H1 (cell line): ENCODE measurements at regions not wholly inside any gene's neighbourhood (a gene's known extent, or its start where the extent isn't known, plus 50 kb on each side); places are given as distances from the start of the nearest gene placed in this dataset.

Experiments
- CTCF ChIA-PET: fragments of 300-600 bp; sonication (Branson Sonifier 250); formaldehyde crosslinking; loops from one replicate; lab custom pipeline; 2021; ENCODE audit not compliant: partially characterized antibody; lab: Charles Lee
- POLR2A ChIA-PET: fragments of 300-600 bp; sonication (Branson Sonifier 250); formaldehyde crosslinking; loops from one replicate; lab custom pipeline; 2021; ENCODE audit warnings: inconsistent platforms; ENCODE audit not compliant: partially characterized antibody; lab: Charles Lee
- DNase-seq, 2 experiments: peaks; one replicate each; pipeline versions ENCODE4 v3.0.0 to v3.0.0-alpha.2; 2010 to 2022; ENCODE audit warnings: low spot score in 2 of 2, low read depth in 1 of 2, mixed read lengths in 1 of 2
- FAIRE-seq: peaks from 2 replicates; lab custom pipeline; 2011; peaks lifted over from hg19 to GRCh38; lab: Jason Lieb, UNC
- H2AFZ ChIP-seq: 2 replicates; pipeline ENCODE4 v1.8.1; 2012; ENCODE audit warnings: low read length, inconsistent platforms
- H2AK5ac ChIP-seq: 2 replicates; pipeline ENCODE4 v1.6.1; 2013; ENCODE audit warnings: low read depth, low read length
- H2BK120ac ChIP-seq: replicated peaks from 2 replicates; pipeline ENCODE3; 2013; ENCODE audit warnings: low read depth, low read length, inconsistent platforms
- H2BK12ac ChIP-seq: 2 replicates; pipeline ENCODE4 v1.6.1; 2013; ENCODE audit warnings: low read depth, low read length
- H2BK15ac ChIP-seq: 2 replicates; pipeline ENCODE4 v1.6.1; 2013; ENCODE audit warnings: low read length
- H2BK20ac ChIP-seq: 2 replicates; pipeline ENCODE4 v1.6.1; 2013; ENCODE audit warnings: low read length
- H2BK5ac ChIP-seq: 2 replicates; pipeline ENCODE4 v1.6.1; 2013; ENCODE audit warnings: low read depth, low read length
- H3K14ac ChIP-seq: 2 replicates; pipeline ENCODE4 v1.6.1; 2013; ENCODE audit warnings: inconsistent platforms; ENCODE audit not compliant: insufficient read length
- H3K18ac ChIP-seq: 2 replicates; pipeline ENCODE4 v1.6.1; 2013; ENCODE audit warnings: low read length; ENCODE audit errors: extremely low read depth
- H3K23ac ChIP-seq: 2 replicates; pipeline ENCODE4 v1.6.1; 2013; ENCODE audit warnings: inconsistent platforms; ENCODE audit not compliant: insufficient read length
- H3K23me2 ChIP-seq: 2 replicates; pipeline ENCODE4 v1.6.1; 2013; ENCODE audit warnings: low read depth, low read length
- H3K27ac ChIP-seq: 2 replicates; pipeline ENCODE4 v1.6.1; 2011; ENCODE audit warnings: low read depth, low read length, inconsistent platforms
- H3K27me3 ChIP-seq, 4 experiments: replicated peaks in 1 of 4; 1 replicate in 1 of 4; 2 replicates in 3 of 4; pipeline versions ENCODE4 v1.6.1 to v1.8.1; 2011 to 2013; ENCODE audit warnings: low read length in 3 of 4, mild to moderate bottlenecking in 3 of 4, inconsistent platforms in 2 of 4, mixed read lengths in 2 of 4, moderate library complexity in 1 of 4; ENCODE audit not compliant: control insufficient read depth in 3 of 4, insufficient read depth in 3 of 4; ENCODE audit errors: extremely low read depth in 1 of 4
- H3K36me3 ChIP-seq, 4 experiments: 2 replicates each; pipeline versions ENCODE4 v1.6.1 to v1.8.1; 2011 to 2013; ENCODE audit warnings: mild to moderate bottlenecking in 4 of 4, low read length in 3 of 4, moderate library complexity in 2 of 4, control low read depth in 1 of 4, inconsistent platforms in 1 of 4; ENCODE audit not compliant: insufficient read depth in 4 of 4, control insufficient read depth in 2 of 4
- H3K4ac ChIP-seq: replicated peaks from 2 replicates; pipeline ENCODE3; 2013; ENCODE audit warnings: low read length, low read depth, mixed read lengths, inconsistent platforms; ENCODE audit not compliant: insufficient read length
- H3K4me1 ChIP-seq, 4 experiments: replicated peaks in 1 of 4; 1 replicate in 1 of 4; 2 replicates in 3 of 4; pipeline versions ENCODE4 v1.6.1 to v1.8.1; 2011 to 2013; ENCODE audit warnings: low read length in 3 of 4, inconsistent platforms in 2 of 4, mixed read lengths in 1 of 4; ENCODE audit not compliant: insufficient read depth in 4 of 4, control insufficient read depth in 3 of 4
- H3K4me2 ChIP-seq, 2 experiments: 2 replicates each; pipeline versions ENCODE4 v1.6.1 to v1.8.1; 2011 to 2013; ENCODE audit warnings: low read depth in 2 of 2, low read length in 2 of 2, control low read depth in 1 of 2, inconsistent platforms in 1 of 2, mild to moderate bottlenecking in 1 of 2; ENCODE audit not compliant: insufficient read depth in 1 of 2
- H3K4me3 ChIP-seq, 4 experiments: fragments of 200-600, 300-600 bp in 1 of 4; sonication (generic), shearing (Covaris generic), sonication (Bioruptor Twin) in 1 of 4; 2 replicates each; pipeline versions ENCODE4 v1.5.1 to v1.8.1; 2011 to 2016; ENCODE audit warnings: low read length in 4 of 4, low read depth in 3 of 4, control low read depth in 2 of 4, inconsistent platforms in 2 of 4, mild to moderate bottlenecking in 2 of 4, mixed read lengths in 1 of 4, moderate library complexity in 1 of 4; ENCODE audit not compliant: insufficient read depth in 2 of 4; ENCODE audit errors: extremely low read depth in 1 of 4
- H3K56ac ChIP-seq: replicated peaks from 2 replicates; pipeline ENCODE3; 2013; ENCODE audit warnings: low read depth, mild to moderate bottlenecking, mixed read lengths, low read length, inconsistent platforms; ENCODE audit not compliant: insufficient read length
- H3K79me1 ChIP-seq: 2 replicates; pipeline ENCODE4 v1.6.1; 2013; ENCODE audit warnings: low read depth, low read length, control low read depth
- H3K79me2 ChIP-seq, 2 experiments: 2 replicates each; pipeline versions ENCODE4 v1.6.1 to v1.8.1; 2012 to 2013; ENCODE audit warnings: low read length in 2 of 2, mild to moderate bottlenecking in 2 of 2, inconsistent platforms in 1 of 2; ENCODE audit not compliant: insufficient read depth in 2 of 2, control insufficient read depth in 1 of 2
- H3K9ac ChIP-seq, 4 experiments: replicated peaks in 1 of 4; 1 replicate in 1 of 4; 2 replicates in 3 of 4; pipeline versions ENCODE4 v1.6.1 to v1.8.1; 2011 to 2013; ENCODE audit warnings: low read depth in 3 of 4, low read length in 3 of 4, control low read depth in 2 of 4, mild to moderate bottlenecking in 2 of 4, moderate library complexity in 2 of 4, inconsistent platforms in 1 of 4; ENCODE audit errors: extremely low read depth in 1 of 4
- H3K9me3 ChIP-seq, 2 experiments: 2 replicates each; pipeline versions ENCODE4 v1.6.1 to v1.8.1; 2012 to 2013; ENCODE audit warnings: mild to moderate bottlenecking in 2 of 2, moderate library complexity in 2 of 2, control low read depth in 1 of 2, inconsistent platforms in 1 of 2, low read depth in 1 of 2, low read length in 1 of 2, mixed read lengths in 1 of 2; ENCODE audit not compliant: insufficient read depth in 2 of 2
- H4K20me1 ChIP-seq, 2 experiments: replicated peaks in 1 of 2; 2 replicates each; pipeline versions ENCODE3 to v1.8.1; 2011 to 2013; ENCODE audit warnings: inconsistent platforms in 2 of 2, low read length in 2 of 2, mild to moderate bottlenecking in 1 of 2; ENCODE audit not compliant: insufficient read depth in 2 of 2, control insufficient read depth in 1 of 2
- H4K5ac ChIP-seq: 2 replicates; pipeline ENCODE4 v1.6.1; 2013; ENCODE audit warnings: low read length, low read depth, mixed read lengths, inconsistent platforms; ENCODE audit not compliant: insufficient read length
- H4K8ac ChIP-seq: 2 replicates; pipeline ENCODE4 v1.8.0; 2013; ENCODE audit warnings: mild to moderate bottlenecking, moderate library complexity, low read length, inconsistent platforms; ENCODE audit not compliant: insufficient read depth; ENCODE audit errors: extremely low read depth
- H4K91ac ChIP-seq: replicated peaks from 2 replicates; pipeline ENCODE3; 2013; ENCODE audit warnings: low read length, mixed read lengths, inconsistent platforms; ENCODE audit not compliant: insufficient read length
- BCL11A ChIP-seq, 2 experiments: IDR thresholded peaks; one replicate each; pipeline ENCODE4 v1.6.1; 2011; ENCODE audit warnings: low read depth in 2 of 2, low read length in 2 of 2, mild to moderate bottlenecking in 2 of 2
- BRCA1 ChIP-seq: IDR thresholded peaks from 2 replicates; pipeline ENCODE4 v1.6.1; 2012; ENCODE audit warnings: low read depth, low read length, improper control_type of control experiment
- CBX8 ChIP-seq: fragments of 300-800, 300-1000 bp; sonication (generic); IDR thresholded peaks from 2 replicates; pipeline ENCODE4 v1.7.1; 2016; ENCODE audit warnings: low read depth, low read length, borderline replicate concordance
- CHD2 ChIP-seq: IDR thresholded peaks from 2 replicates; pipeline ENCODE4 v1.6.1; 2012; ENCODE audit warnings: low read length, improper control_type of control experiment
- EGR1 ChIP-seq: IDR thresholded peaks from 2 replicates; pipeline ENCODE4 v1.6.1; 2011; ENCODE audit warnings: low read depth, low read length, borderline replicate concordance
- FOSL1 ChIP-seq: IDR thresholded peaks from 2 replicates; pipeline ENCODE4 v1.6.1; 2011; ENCODE audit warnings: mild to moderate bottlenecking, low read depth, low read length, moderate library complexity; ENCODE audit not compliant: insufficient read depth
- JUND ChIP-seq: IDR thresholded peaks from 2 replicates; pipeline ENCODE4 v1.6.1; 2011; ENCODE audit warnings: mild to moderate bottlenecking, improper control_type of control experiment, low read length
- POLR2A ChIP-seq, 2 experiments: IDR thresholded peaks; 1 replicate in 1 of 2; 2 replicates in 1 of 2; pipeline ENCODE4 v1.6.1; 2011; ENCODE audit warnings: low read depth in 2 of 2, low read length in 2 of 2, mild to moderate bottlenecking in 2 of 2; ENCODE audit errors: control extremely low read depth in 1 of 2
- RBBP5 ChIP-seq: IDR thresholded peaks from 2 replicates; pipeline ENCODE4 v1.7.1; 2012; ENCODE audit warnings: low read depth, mild to moderate bottlenecking, inconsistent platforms, low read length, moderate library complexity, borderline replicate concordance
- RXRA ChIP-seq: IDR thresholded peaks from 2 replicates; pipeline ENCODE4 v1.6.1; 2011; ENCODE audit warnings: low read depth, mild to moderate bottlenecking, low read length, moderate library complexity; ENCODE audit not compliant: insufficient read depth
- SP1 ChIP-seq: IDR thresholded peaks from 2 replicates; pipeline ENCODE4 v1.6.1; 2011; ENCODE audit warnings: low read depth, low read length
- TAF1 ChIP-seq: IDR thresholded peaks from 2 replicates; pipeline ENCODE4 v1.6.1; 2011; ENCODE audit warnings: mild to moderate bottlenecking, low read depth, low read length
- TEAD4 ChIP-seq: IDR thresholded peaks from 2 replicates; pipeline ENCODE4 v1.6.1; 2012; ENCODE audit warnings: low read depth, low read length, inconsistent platforms, mixed read lengths
- WGBS, 2 experiments: shearing (Covaris generic) in 1 of 2; methylation state at CpG; one replicate each; pipeline versions ENCODE4 v1.1.6 to v1.1.7; 2013 to 2015; ENCODE audit warnings: low lambda C conversion rate in 2 of 2, mixed read lengths in 2 of 2, inconsistent platforms in 1 of 2, low coverage in 1 of 2, missing lambda C conversion rate in 1 of 2; ENCODE audit not compliant: insufficient replicate concordance in 2 of 2, insufficient coverage in 1 of 2, insufficient read length in 1 of 2; ENCODE audit errors: extremely low coverage in 1 of 2, missing lambda C conversion rate in 1 of 2; 5-methylcytosine and 5-hydroxymethylcytosine counted together
- TF ChIP-seq, protein P1 (sequence below), 3 experiments: IDR thresholded peaks; 1 replicate in 2 of 3; 2 replicates in 1 of 3; pipeline versions ENCODE4 v1.5.1 to v1.6.1; 2011; ENCODE audit warnings: low read length in 3 of 3, mild to moderate bottlenecking in 3 of 3, inconsistent platforms in 2 of 3, low read depth in 1 of 3, moderate library complexity in 1 of 3; ENCODE audit not compliant: insufficient read depth in 1 of 3; ENCODE audit errors: control extremely low read depth in 1 of 3

- Histone ChIP-seq H3K18ac (no peak overlapping the region), H3K4ac (no peak overlapping the region), H3K23me2 (no peaks in the 10 kb centered on the region), H3K79me2 (no peaks in the 10 kb centered on the region), H3K79me1 (no peaks in the 10 kb centered on the region), H3K56ac (no peak overlapping the region), H3K27ac (no peak overlapping the region), H3K14ac (no peak overlapping the region), H2AFZ (no peak overlapping the region), H2BK120ac (no peak overlapping the region), H3K23ac (no peak overlapping the region), H3K9me3 (no peaks in the 10 kb centered on the region), H4K8ac (no peak overlapping the region), H2BK15ac (no peak overlapping the region), H3K27me3 (no peaks in the 10 kb centered on the region), H4K20me1 (no peaks in the 10 kb centered on the region), H2BK20ac (no peak overlapping the region), H3K9ac (no peak overlapping the region), H4K91ac (no peak overlapping the region), H3K4me3 (no peak overlapping the region), H3K4me1 (no peaks in the 10 kb centered on the region), H2BK12ac (no peak overlapping the region), H2AK5ac (no peak overlapping the region), H4K5ac (no peak overlapping the region), H3K4me2 (no peak overlapping the region), H2BK5ac (no peak overlapping the region), H3K36me3 (no peaks in the 10 kb centered on the region)
- ChIA-PET CTCF (interaction anchor here (2.2 to 3.1 kb wide), 2 partner anchors 10 to 476 kb away, joined by 5 to 8 read pairs; no protein-coding TSS in a partner anchor), POLR2A (no interaction called here)
- no peak for FAIRE-seq
- WGBS, 2 experiments, result 93% methylated on average over 4 of the region's 4 CpGs; no CpG with 5 or more reads in 1 of the 2 experiments
- no peak for DNase-seq
- TF ChIP-seq RXRA (no peak), BRCA1 (no peak), SP1 (no peak), TEAD4 (no peak), EGR1 (no peak), POLR2A (IDR thresholded peaks at IDR 0.05; ENCODE audit: control extremely low read depth in 1 of 2, low read depth in 2 of 2, low read length in 2 of 2) (no peak), TAF1 (no peak), CBX8 (no peak), BCL11A (IDR thresholded peaks at IDR 0.05; ENCODE audit: low read depth in 2 of 2, low read length in 2 of 2) (no peak), JUND (no peak), FOSL1 (no peak), RBBP5 (no peak), CHD2 (no peak)
- TF ChIP-seq, protein P1, sequence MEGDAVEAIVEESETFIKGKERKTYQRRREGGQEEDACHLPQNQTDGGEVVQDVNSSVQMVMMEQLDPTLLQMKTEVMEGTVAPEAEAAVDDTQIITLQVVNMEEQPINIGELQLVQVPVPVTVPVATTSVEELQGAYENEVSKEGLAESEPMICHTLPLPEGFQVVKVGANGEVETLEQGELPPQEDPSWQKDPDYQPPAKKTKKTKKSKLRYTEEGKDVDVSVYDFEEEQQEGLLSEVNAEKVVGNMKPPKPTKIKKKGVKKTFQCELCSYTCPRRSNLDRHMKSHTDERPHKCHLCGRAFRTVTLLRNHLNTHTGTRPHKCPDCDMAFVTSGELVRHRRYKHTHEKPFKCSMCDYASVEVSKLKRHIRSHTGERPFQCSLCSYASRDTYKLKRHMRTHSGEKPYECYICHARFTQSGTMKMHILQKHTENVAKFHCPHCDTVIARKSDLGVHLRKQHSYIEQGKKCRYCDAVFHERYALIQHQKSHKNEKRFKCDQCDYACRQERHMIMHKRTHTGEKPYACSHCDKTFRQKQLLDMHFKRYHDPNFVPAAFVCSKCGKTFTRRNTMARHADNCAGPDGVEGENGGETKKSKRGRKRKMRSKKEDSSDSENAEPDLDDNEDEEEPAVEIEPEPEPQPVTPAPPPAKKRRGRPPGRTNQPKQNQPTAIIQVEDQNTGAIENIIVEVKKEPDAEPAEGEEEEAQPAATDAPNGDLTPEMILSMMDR (IDR thresholded peaks at IDR 0.05; ENCODE audit: control extremely low read depth in 1 of 3, insufficient read depth in 1 of 3, low read depth in 1 of 3, low read length in 3 of 3), result no peak
Measured at GRCh38 chr14:65349100-65349499, 63.4 kb upstream of the FUT8 start.
